HG02938 (cell line): ENCODE measurements at regions not wholly inside any gene's neighbourhood (a gene's known extent, or its start where the extent isn't known, plus 50 kb on each side); places are given as distances from the start of the nearest gene placed in this dataset.
"Not testable (repeated sequence)": the region's sequence is repeated elsewhere in the genome, so short reads cannot be mapped to it uniquely, and the experiment has no call there.

Experiments used
- ATAC-seq: cut with Tn5 transposase; IDR thresholded peaks from one replicate; pipeline ENCODE4 v1.9.1; 2021; ENCODE audit warnings: mild to moderate bottlenecking, moderate library complexity; ENCODE audit not compliant: unreplicated experiment

- ATAC-seq: no peak
Measured at GRCh38 chr3:8400911-8401310, 100.7 kb upstream of the LMCD1 start.

- ATAC-seq: no peak
Measured at GRCh38 chr3:8403996-8404395, 97.6 kb upstream of the LMCD1 start.

GRCh38 chr3:8405144-8405543 lies 96.5 kb upstream of the LMCD1 start:
- ATAC-seq: no peak

GRCh38 chr3:8406479-8406878 lies 95.1 kb upstream of the LMCD1 start:
- ATAC-seq: no peak

GRCh38 chr3:8413337-8413926 lies 88.2 kb upstream of the LMCD1 start:
- ATAC-seq: no peak

GRCh38 chr3:8416965-8417364 lies 84.7 kb upstream of the LMCD1 start:
- no peak for ATAC-seq

GRCh38 chr3:8420612-8421011 lies 81.0 kb upstream of the LMCD1 start:
- ATAC-seq: no peak

GRCh38 chr3:8421267-8421666 lies 80.4 kb upstream of the LMCD1 start:
- no peak for ATAC-seq

GRCh38 chr3:8421711-8422110 lies 79.9 kb upstream of the LMCD1 start:
- ATAC-seq: no peak

- ATAC-seq: no peak
Measured at GRCh38 chr3:8423307-8423706, 78.3 kb upstream of the LMCD1 start.

GRCh38 chr3:8424281-8424680 lies 77.3 kb upstream of the LMCD1 start:
- ATAC-seq: no peak

GRCh38 chr3:8436661-8437287 lies 64.8 kb upstream of the LMCD1 start:
- ATAC-seq: no peak

- no peak for ATAC-seq
Measured at GRCh38 chr3:8438507-8439079, 63.0 kb upstream of the LMCD1 start.

GRCh38 chr3:8440142-8440541 lies 61.5 kb upstream of the LMCD1 start:
- ATAC-seq: not testable (repeated sequence)

- no peak for ATAC-seq
Measured at GRCh38 chr3:8441969-8442559, 59.6 kb upstream of the LMCD1 start.

GRCh38 chr3:8442993-8443650 lies 58.5 kb upstream of the LMCD1 start:
- no peak for ATAC-seq

GRCh38 chr3:8443829-8444791 lies 57.5 kb upstream of the LMCD1 start:
- ATAC-seq: no peak

- ATAC-seq: no peak
Measured at GRCh38 chr3:8444883-8445282, 56.7 kb upstream of the LMCD1 start.

- no peak for ATAC-seq
Measured at GRCh38 chr3:8445861-8446260, 55.8 kb upstream of the LMCD1 start.

- ATAC-seq: no peak
Measured at GRCh38 chr3:8446845-8447244, 54.8 kb upstream of the LMCD1 start.

GRCh38 chr3:8450618-8451017 lies 51.0 kb upstream of the LMCD1 start:
- no peak for ATAC-seq
